OCI-LY1 (cell line): ENCODE measurements at regions not wholly inside any gene's neighbourhood (a gene's known extent, or its start where the extent isn't known, plus 50 kb on each side); places are given as distances from the start of the nearest gene placed in this dataset.

Experiments
- H2AFZ ChIP-seq: fragments of 200-600 bp; sonication (generic), shearing (Covaris generic); 2 replicates; pipeline ENCODE4 v1.6.0; 2014; ENCODE audit warnings: antibody characterized with exemption, mild to moderate bottlenecking, low read length
- H3F3A ChIP-seq: fragments of 200-600 bp; sonication (generic), shearing (Covaris generic); 2 replicates; pipeline ENCODE4 v1.6.0; 2014; ENCODE audit warnings: mild to moderate bottlenecking, antibody characterized with exemption, low read length, moderate library complexity; ENCODE audit not compliant: insufficient read depth
- H3K27ac ChIP-seq: fragments of 200-600 bp; sonication (generic); 2 replicates; pipeline ENCODE4 v1.5.1; 2014; ENCODE audit warnings: low read length, mixed run types, mild to moderate bottlenecking, low read depth; ENCODE audit not compliant: poor library complexity, severe bottlenecking
- H3K27me3 ChIP-seq: fragments of 200-600 bp; sonication (generic); 2 replicates; pipeline ENCODE4 v1.6.0; 2014; ENCODE audit warnings: antibody characterized with exemption, mild to moderate bottlenecking, low read length, moderate library complexity; ENCODE audit not compliant: insufficient read depth
- H3K36me3 ChIP-seq: fragments of 200-600 bp; sonication (generic); 2 replicates; pipeline ENCODE4 v1.6.1; 2014; ENCODE audit warnings: mild to moderate bottlenecking, antibody characterized with exemption, low read length, moderate library complexity, mixed read lengths; ENCODE audit not compliant: insufficient read depth
- H3K4me1 ChIP-seq: fragments of 200-600 bp; sonication (generic); 2 replicates; pipeline ENCODE4 v1.5.1; 2014; ENCODE audit warnings: mild to moderate bottlenecking, low read length, moderate library complexity; ENCODE audit not compliant: insufficient read depth, severe bottlenecking
- H3K4me2 ChIP-seq: fragments of 200-600 bp; sonication (generic), shearing (Covaris generic); 2 replicates; pipeline ENCODE4 v1.6.1; 2014; ENCODE audit warnings: low read length
- H3K4me3 ChIP-seq: fragments of 200-600 bp; sonication (generic); 2 replicates; pipeline ENCODE4 v1.5.1; 2014; ENCODE audit warnings: low read length, low read depth, mild to moderate bottlenecking, mixed read lengths; ENCODE audit not compliant: poor library complexity, severe bottlenecking
- H3K79me2 ChIP-seq: fragments of 200-600 bp; shearing (Covaris generic); 2 replicates; pipeline ENCODE4 v1.6.1; 2016; ENCODE audit warnings: mixed run types, low read length, mixed read lengths; ENCODE audit not compliant: insufficient read depth
- H3K9ac ChIP-seq: fragments of 200-600 bp; sonication (generic), shearing (Covaris generic); 2 replicates; pipeline ENCODE4 v1.6.1; 2014; ENCODE audit warnings: mild to moderate bottlenecking, low read length, mixed read lengths
- H3K9me2 ChIP-seq: fragments of 200-600 bp; sonication (generic), shearing (Covaris generic); 2 replicates; pipeline ENCODE4 v1.6.1; 2014; ENCODE audit warnings: low read depth, mild to moderate bottlenecking, low read length, mixed read lengths
- H3K9me3 ChIP-seq: fragments of 200-600 bp; shearing (Covaris generic); 2 replicates; pipeline ENCODE4 v1.6.1; 2014; ENCODE audit warnings: low read length, mixed read lengths
- H4K20me1 ChIP-seq: fragments of 200-600 bp; sonication (generic), shearing (Covaris generic); 2 replicates; pipeline ENCODE4 v1.6.0; 2016; ENCODE audit warnings: mild to moderate bottlenecking, low read length; ENCODE audit not compliant: insufficient read depth
- CTCF ChIP-seq: fragments of 200-600 bp; sonication (generic), shearing (Covaris generic); IDR thresholded peaks from 2 replicates; pipeline ENCODE4 v1.5.1; 2017; ENCODE audit warnings: mild to moderate bottlenecking, antibody characterized with exemption, low read length, moderate library complexity, mixed read lengths
- EZH2 ChIP-seq: fragments of 200-600 bp; sonication (generic), shearing (Covaris generic); IDR thresholded peaks from 2 replicates; pipeline ENCODE4 v1.8.0; 2017; ENCODE audit warnings: borderline replicate concordance, mixed run types, mild to moderate bottlenecking, antibody characterized with exemption, low read length, moderate library complexity, mixed read lengths

DNA sequence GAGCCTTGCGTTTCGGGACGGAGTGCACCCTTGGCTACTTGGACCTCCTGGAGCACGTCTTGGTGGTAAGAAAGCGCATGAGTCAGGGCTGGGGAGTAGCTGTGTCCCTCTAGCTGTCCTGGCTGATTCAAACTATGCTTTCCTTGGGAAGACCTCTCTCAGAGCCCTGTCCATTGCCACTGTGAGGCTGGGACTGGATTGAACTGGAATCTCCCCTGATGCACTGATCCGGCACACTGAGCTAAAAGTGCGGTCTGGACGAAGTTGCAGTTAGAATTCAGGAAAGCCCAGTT is 232.6 kb upstream of the TPM1 start:
- Histone ChIP-seq H3K36me3 (no peaks in the 10 kb centered on the region), H3K27ac (no peak overlapping the region), H2AFZ (no peak overlapping the region), H3K4me2 (no peak overlapping the region), H3K9me3 (no peaks in the 10 kb centered on the region), H3K9ac (no peak overlapping the region), H3F3A (no peaks in the 10 kb centered on the region), H3K4me1 (no peaks in the 10 kb centered on the region), H3K4me3 (no peak overlapping the region), H3K79me2 (no peaks in the 10 kb centered on the region), H3K9me2 (no peaks in the 10 kb centered on the region), H4K20me1 (no peaks in the 10 kb centered on the region), H3K27me3 (no peaks in the 10 kb centered on the region)
- TF ChIP-seq EZH2, result no peak
- no peak for TF ChIP-seq CTCF

DNA sequence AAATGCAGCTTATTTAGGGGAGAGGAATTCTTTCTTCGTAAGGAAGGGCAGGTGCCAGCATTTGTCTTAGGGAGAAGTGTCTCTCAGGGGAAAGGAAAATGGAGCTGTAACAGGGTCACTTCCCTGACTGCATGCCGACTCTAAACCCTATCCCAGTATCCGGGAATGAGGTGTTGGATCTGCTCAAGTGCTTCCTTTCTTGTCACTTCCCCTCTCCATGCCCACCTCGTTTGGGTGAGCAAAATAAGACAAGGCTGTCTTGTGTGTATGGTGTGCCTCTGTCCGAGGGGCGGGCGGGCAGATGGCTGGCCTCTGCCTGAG is 230.1 kb upstream of the TPM1 start:
- no peaks in the 10 kb centered on the region for H3K9me3 ChIP-seq
- H3K36me3 ChIP-seq, result no peaks in the 10 kb centered on the region
- no peaks in the 10 kb centered on the region for H4K20me1 ChIP-seq
- no peaks in the 10 kb centered on the region for H3K27me3 ChIP-seq
- H3K4me2 ChIP-seq, result no peak overlapping the region
- H3F3A ChIP-seq, result no peaks in the 10 kb centered on the region
- no peaks in the 10 kb centered on the region for H3K79me2 ChIP-seq
- no peak overlapping the region for H3K27ac ChIP-seq
- no peaks in the 10 kb centered on the region for H3K4me1 ChIP-seq
- no peak overlapping the region for H2AFZ ChIP-seq
- H3K9me2 ChIP-seq, result no peaks in the 10 kb centered on the region
- H3K9ac ChIP-seq, result no peak overlapping the region
- TF ChIP-seq EZH2 (no peak), CTCF (no peak)
- H3K4me3 ChIP-seq, result no peak overlapping the region

DNA sequence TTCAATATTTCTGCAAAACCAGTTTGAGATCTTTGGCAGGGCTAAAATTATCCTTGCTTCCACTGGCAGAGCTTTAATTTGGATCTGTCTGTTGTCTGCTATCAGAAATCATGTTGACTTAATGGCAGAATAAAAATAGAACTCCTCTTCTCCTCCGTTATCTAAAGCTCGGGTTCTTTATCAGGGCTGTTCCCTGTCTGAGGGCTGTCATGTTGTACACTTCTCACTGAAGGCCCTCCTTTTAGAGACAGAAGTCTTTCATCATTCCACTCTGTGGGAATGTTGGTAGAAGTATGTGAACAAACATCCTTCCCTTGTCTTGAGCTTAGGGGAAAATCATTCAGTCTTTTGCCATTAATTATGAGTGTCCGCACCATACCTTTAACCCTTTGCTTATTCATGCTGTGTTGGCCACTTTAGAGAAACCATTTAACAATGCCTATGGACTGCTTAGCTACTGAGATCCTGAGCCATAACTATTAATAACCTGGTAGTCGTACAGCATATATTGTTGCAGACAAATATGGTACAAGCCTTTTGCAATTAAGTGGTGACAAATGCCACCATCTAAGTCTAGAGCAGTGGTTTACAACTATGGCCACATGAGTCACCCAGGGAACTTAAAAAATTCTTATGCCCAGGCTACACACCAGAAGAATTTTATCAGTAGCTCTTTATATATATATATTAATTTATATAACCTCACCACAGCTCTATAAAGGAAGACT is 226.0 kb upstream of the TPM1 start:
- no peak overlapping the region for H3K4me2 ChIP-seq
- H3K9ac ChIP-seq, result no peak overlapping the region
- no peaks in the 10 kb centered on the region for H3K36me3 ChIP-seq
- TF ChIP-seq EZH2 (no peak), CTCF (no peak)
- H3K9me2 ChIP-seq, result no peaks in the 10 kb centered on the region
- H3K79me2 ChIP-seq, result no peaks in the 10 kb centered on the region
- no peaks in the 10 kb centered on the region for H3F3A ChIP-seq
- H3K27ac ChIP-seq, result no peak overlapping the region
- H3K4me3 ChIP-seq, result no peak overlapping the region
- no peaks in the 10 kb centered on the region for H3K4me1 ChIP-seq
- H3K27me3 ChIP-seq, result no peaks in the 10 kb centered on the region
- no peak overlapping the region for H2AFZ ChIP-seq
- H3K9me3 ChIP-seq, result no peaks in the 10 kb centered on the region
- no peaks in the 10 kb centered on the region for H4K20me1 ChIP-seq
